HEK293 (cell line): ENCODE measurements at regions not wholly inside any gene's neighbourhood (a gene's known extent, or its start where the extent isn't known, plus 50 kb on each side); places are given as distances from the start of the nearest gene placed in this dataset.
A peak's percentile ranks its signal among the peaks of the same experiment; 100 is the strongest.
"Not testable (repeated sequence)": the region's sequence is repeated elsewhere in the genome, so short reads cannot be mapped to it uniquely, and the experiment has no call there.

Experiments used
- CTCF ChIA-PET: fragments of 350-600 bp; formaldehyde crosslinking; extraction: SDS; loops from one replicate; lab custom pipeline; 2021; ENCODE audit warnings: antibody characterized with exemption; lab: Yijun Ruan, JAX
- POLR2A ChIA-PET: fragments of 300-600 bp; formaldehyde crosslinking; extraction: SDS; loops from one replicate; lab custom pipeline; 2020; ENCODE audit warnings: antibody characterized with exemption, inconsistent platforms; lab: Yijun Ruan, JAX
- H3K27ac ChIP-seq: fragments of 200-500 bp; sonication (Bioruptor generic); 2 replicates; pipeline ENCODE4 v1.5.1; 2014; ENCODE audit warnings: low read depth, low read length, control low read depth, inconsistent platforms; ENCODE audit errors: extremely low read depth
- H3K36me3 ChIP-seq, 2 experiments: fragments of 200-500 bp in 1 of 2; sonication (Bioruptor generic) in 1 of 2; 1 replicate in 1 of 2; 2 replicates in 1 of 2; pipeline ENCODE4 v1.5.1; 2014 to 2017; ENCODE audit warnings: inconsistent platforms in 2 of 2, low read length in 2 of 2; ENCODE audit not compliant: control insufficient read depth in 2 of 2, insufficient read depth in 1 of 2
- H3K4me1 ChIP-seq: fragments of 200-500 bp; sonication (Bioruptor generic); 2 replicates; pipeline ENCODE4 v1.5.1; 2014; ENCODE audit warnings: mild to moderate bottlenecking, low read length, inconsistent platforms; ENCODE audit not compliant: control insufficient read depth, insufficient read depth
- H3K4me3 ChIP-seq: 2 replicates; pipeline ENCODE4 v1.5.1; 2011; ENCODE audit warnings: low read depth, mild to moderate bottlenecking, control low read depth, low read length, moderate library complexity
- H3K9me3 ChIP-seq: fragments of 200-500 bp; sonication (Bioruptor generic); 2 replicates; pipeline ENCODE4 v1.5.1; 2014; ENCODE audit warnings: low read depth, low read length, inconsistent platforms; ENCODE audit not compliant: control insufficient read depth, insufficient read depth
- ATF2 ChIP-seq: fragments of 450-650 bp; formaldehyde crosslinking; IDR thresholded peaks from 2 replicates; pipeline ENCODE4 v1.5.1; 2016; ENCODE audit warnings: missing biosample characterization, missing genetic modification characterization, low read depth
- GLIS1 ChIP-seq: fragments of 450-650 bp; formaldehyde crosslinking; IDR thresholded peaks from 2 replicates; pipeline ENCODE4 v1.5.1; 2016; ENCODE audit warnings: missing biosample characterization, missing genetic modification characterization
- KLF1 ChIP-seq: fragments of 450-650 bp; formaldehyde crosslinking; IDR thresholded peaks from 2 replicates; pipeline ENCODE4 v1.5.1; 2016; ENCODE audit warnings: missing biosample characterization, missing genetic modification characterization
- KLF10 ChIP-seq: fragments of 450-650 bp; IDR thresholded peaks from 2 replicates; pipeline ENCODE4 v1.5.1; 2018; ENCODE audit warnings: missing biosample characterization, mild to moderate bottlenecking, missing genetic modification characterization
- MEIS1 ChIP-seq: sonication (generic); formaldehyde crosslinking; IDR thresholded peaks from 2 replicates; pipeline ENCODE4 v1.8.1; 2022; ENCODE audit warnings: missing genetic modification reagents, mild to moderate bottlenecking, borderline replicate concordance
- WT1 ChIP-seq: fragments of 450-650 bp; formaldehyde crosslinking; IDR thresholded peaks from 2 replicates; pipeline ENCODE4 v1.5.1; 2016; ENCODE audit warnings: missing biosample characterization, missing genetic modification characterization
- ZNF19 ChIP-seq: fragments of 450-650 bp; formaldehyde crosslinking; IDR thresholded peaks from 2 replicates; pipeline ENCODE4; 2016; ENCODE audit warnings: missing biosample characterization, missing genetic modification characterization, low read depth
- ZNF26 ChIP-seq: fragments of 450-650 bp; formaldehyde crosslinking; IDR thresholded peaks from 2 replicates; pipeline ENCODE4 v1.5.1; 2016; ENCODE audit warnings: missing biosample characterization, missing genetic modification characterization
- ZNF266 ChIP-seq: fragments of 450-650 bp; formaldehyde crosslinking; IDR thresholded peaks from 2 replicates; pipeline ENCODE4 v1.5.1; 2016; ENCODE audit warnings: missing biosample characterization, missing genetic modification characterization, low read depth
- ZNF362 ChIP-seq: fragments of 450-650 bp; formaldehyde crosslinking; IDR thresholded peaks from 2 replicates; pipeline ENCODE4 v1.5.1; 2016; ENCODE audit warnings: missing biosample characterization, missing genetic modification characterization
- ZNF433 ChIP-seq: fragments of 450-650 bp; formaldehyde crosslinking; IDR thresholded peaks from 2 replicates; pipeline ENCODE4 v1.5.1; 2016; ENCODE audit warnings: missing biosample characterization, missing genetic modification characterization, low read depth
- ZNF514 ChIP-seq: fragments of 450-650 bp; formaldehyde crosslinking; IDR thresholded peaks from 2 replicates; pipeline ENCODE4 v1.5.1; 2016; ENCODE audit warnings: missing biosample characterization, missing genetic modification characterization
- ZNF548 ChIP-seq: fragments of 450-650 bp; formaldehyde crosslinking; IDR thresholded peaks from 2 replicates; pipeline ENCODE4 v1.5.1; 2016; ENCODE audit warnings: missing biosample characterization, missing genetic modification characterization
- ZNF585B ChIP-seq: fragments of 450-650 bp; formaldehyde crosslinking; IDR thresholded peaks from 2 replicates; pipeline ENCODE4 v1.5.1; 2016; ENCODE audit warnings: missing biosample characterization, missing genetic modification characterization
- ZNF629 ChIP-seq: fragments of 450-650 bp; formaldehyde crosslinking; IDR thresholded peaks from 2 replicates; pipeline ENCODE4 v1.5.1; 2017; ENCODE audit warnings: missing biosample characterization, missing genetic modification characterization
- ZNF645 ChIP-seq: fragments of 450-650 bp; formaldehyde crosslinking; IDR thresholded peaks from 2 replicates; pipeline ENCODE4; 2016; ENCODE audit warnings: missing biosample characterization, missing genetic modification characterization
- ZNF658 ChIP-seq: fragments of 450-650 bp; formaldehyde crosslinking; IDR thresholded peaks from 2 replicates; pipeline ENCODE4; 2016; ENCODE audit warnings: missing biosample characterization, missing genetic modification characterization
- TF ChIP-seq, protein P1 (sequence below): fragments of 450-650 bp; formaldehyde crosslinking; IDR thresholded peaks from 2 replicates; pipeline ENCODE4 v1.5.1; 2017; ENCODE audit warnings: missing biosample characterization, missing genetic modification characterization

- POLR2A ChIA-PET: no interaction called here
- Histone ChIP-seq H3K27ac (no peak overlapping the region), H3K4me3 (no peak overlapping the region), H3K36me3 (no peaks in the 10 kb centered on the region), H3K4me1 (no peaks in the 10 kb centered on the region), H3K9me3 (no peaks in the 10 kb centered on the region)
- CTCF ChIA-PET: no interaction called here
- TF ChIP-seq MEIS1 (CRISPR knock-in tag) (no peak), ATF2 (tag by site-specific recombination) (peak; percentile 63), ZNF362 (no peak)
These were observed 242.8 kb downstream of the MMUT start for GRCh38 chr6:49220293-49220692.

GRCh38 chr6:49205526-49205925 is 257.5 kb downstream of the MMUT start:
- ChIA-PET CTCF (no interaction called here), POLR2A (no interaction called here)
- no peaks in the 10 kb centered on the region for H3K4me1 ChIP-seq
- H3K36me3 ChIP-seq: no peaks in the 10 kb centered on the region
- no peak for TF ChIP-seq WT1 (tag by site-specific recombination)
- no peak for TF ChIP-seq MEIS1 (CRISPR knock-in tag)
- H3K27ac ChIP-seq: no peak overlapping the region
- H3K4me3 ChIP-seq: no peak overlapping the region
- no peaks in the 10 kb centered on the region for H3K9me3 ChIP-seq

GRCh38 chr6:49202924-49203536 is 260.0 kb downstream of the MMUT start:
- TF ChIP-seq ZNF433 (tag by site-specific recombination) (no peak), ZNF514 (tag by site-specific recombination) (no peak), ZNF585B (tag by site-specific recombination) (no peak), ZNF548 (no peak), ZNF19 (tag by site-specific recombination) (no peak), ZNF266 (tag by site-specific recombination) (no peak)
- TF ChIP-seq, protein P1, sequence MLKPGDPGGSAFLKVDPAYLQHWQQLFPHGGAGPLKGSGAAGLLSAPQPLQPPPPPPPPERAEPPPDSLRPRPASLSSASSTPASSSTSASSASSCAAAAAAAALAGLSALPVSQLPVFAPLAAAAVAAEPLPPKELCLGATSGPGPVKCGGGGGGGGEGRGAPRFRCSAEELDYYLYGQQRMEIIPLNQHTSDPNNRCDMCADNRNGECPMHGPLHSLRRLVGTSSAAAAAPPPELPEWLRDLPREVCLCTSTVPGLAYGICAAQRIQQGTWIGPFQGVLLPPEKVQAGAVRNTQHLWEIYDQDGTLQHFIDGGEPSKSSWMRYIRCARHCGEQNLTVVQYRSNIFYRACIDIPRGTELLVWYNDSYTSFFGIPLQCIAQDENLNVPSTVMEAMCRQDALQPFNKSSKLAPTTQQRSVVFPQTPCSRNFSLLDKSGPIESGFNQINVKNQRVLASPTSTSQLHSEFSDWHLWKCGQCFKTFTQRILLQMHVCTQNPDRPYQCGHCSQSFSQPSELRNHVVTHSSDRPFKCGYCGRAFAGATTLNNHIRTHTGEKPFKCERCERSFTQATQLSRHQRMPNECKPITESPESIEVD (tag by site-specific recombination): no peak
- no peak overlapping the region for H3K4me3 ChIP-seq
- POLR2A ChIA-PET: no interaction called here
- H3K27ac ChIP-seq: no peak overlapping the region
- H3K36me3 ChIP-seq: no peaks in the 10 kb centered on the region
- CTCF ChIA-PET: no interaction called here
- no peaks in the 10 kb centered on the region for H3K4me1 ChIP-seq
- H3K9me3 ChIP-seq: no peaks in the 10 kb centered on the region

DNA sequence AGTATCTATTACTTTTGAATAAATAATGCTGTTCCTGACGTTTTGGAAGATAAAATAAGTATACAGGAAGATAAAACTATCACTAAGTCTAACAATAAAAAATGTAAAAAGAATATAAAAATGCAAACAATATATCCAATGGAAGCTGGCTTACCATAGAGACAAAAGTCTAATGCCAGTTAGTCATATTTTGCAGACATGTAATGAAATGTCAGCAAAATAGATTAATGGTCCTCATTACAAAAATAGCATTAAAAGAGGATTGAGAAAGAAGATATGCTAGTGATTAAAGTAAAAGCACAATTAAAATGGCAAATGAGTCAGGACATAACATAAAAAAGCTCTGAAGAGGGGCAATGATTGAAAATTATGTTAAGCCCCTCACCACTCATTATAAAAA is 265.0 kb downstream of the MMUT start:
- CTCF ChIA-PET: interaction anchor here (0.7 kb wide), 1 partner anchor 178 kb away, joined by 3 read pairs; no protein-coding TSS in a partner anchor
- POLR2A ChIA-PET: no interaction called here
- H3K9me3 ChIP-seq: no peaks in the 10 kb centered on the region
- no peaks in the 10 kb centered on the region for H3K36me3 ChIP-seq
- no peaks in the 10 kb centered on the region for H3K4me1 ChIP-seq
- TF ChIP-seq ZNF629 (tag by site-specific recombination): no peak
- no peak for TF ChIP-seq ZNF658 (tag by site-specific recombination)
- TF ChIP-seq KLF10 (tag by site-specific recombination): no peak
- TF ChIP-seq ZNF26 (tag by site-specific recombination): no peak
- TF ChIP-seq GLIS1 (tag by site-specific recombination): no peak
- TF ChIP-seq KLF1 (tag by site-specific recombination): no peak
- TF ChIP-seq ZNF645 (tag by site-specific recombination): no peak
- H3K27ac ChIP-seq: no peak overlapping the region
- H3K4me3 ChIP-seq: no peak overlapping the region

DNA sequence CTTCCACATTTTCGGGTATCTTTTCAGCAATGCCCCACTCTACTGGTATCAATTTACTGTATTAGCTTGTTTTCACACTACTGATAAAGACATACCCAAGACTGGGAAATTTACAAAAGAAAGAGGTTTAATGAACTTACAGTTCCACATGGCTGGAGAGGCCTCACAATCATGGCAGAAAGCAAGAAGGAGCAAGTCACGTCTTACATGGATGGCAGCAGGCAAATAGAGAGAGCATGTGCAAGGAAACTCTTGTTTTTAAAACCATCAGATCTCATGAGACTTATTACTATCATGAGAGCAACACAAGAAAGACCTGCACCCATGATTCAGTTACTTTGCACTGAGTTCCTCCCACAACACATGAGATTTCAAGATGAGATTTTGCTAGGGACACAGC is 300.7 kb downstream of the MMUT start:
- CTCF ChIA-PET: interaction anchor here (0.6 kb wide), 1 partner anchor 372 kb away, joined by 4 read pairs; no protein-coding TSS in a partner anchor
- H3K4me1 ChIP-seq, H3K36me3 ChIP-seq, H3K4me3 ChIP-seq, H3K9me3 ChIP-seq, H3K27ac ChIP-seq, POLR2A ChIA-PET: not testable (repeated sequence)
